Stimulated activated CD8-positive, alpha-beta memory T cell treated with anti-CD3 and anti-CD28 coated beads, Interleukin-4, amount 100 ng/mL, for 24 hours (primary cell): ENCODE measurements at regions not wholly inside any gene's neighbourhood (a gene's known extent, or its start where the extent isn't known, plus 50 kb on each side); places are given as distances from the start of the nearest gene placed in this dataset.
"Not testable (repeated sequence)": the region's sequence is repeated elsewhere in the genome, so short reads cannot be mapped to it uniquely, and the experiment has no call there.

Source experiments
- DNase-seq: peaks from one replicate; pipeline ENCODE4 v3.0.0-alpha.2; 2020; ENCODE audit warnings: low read depth

DNA sequence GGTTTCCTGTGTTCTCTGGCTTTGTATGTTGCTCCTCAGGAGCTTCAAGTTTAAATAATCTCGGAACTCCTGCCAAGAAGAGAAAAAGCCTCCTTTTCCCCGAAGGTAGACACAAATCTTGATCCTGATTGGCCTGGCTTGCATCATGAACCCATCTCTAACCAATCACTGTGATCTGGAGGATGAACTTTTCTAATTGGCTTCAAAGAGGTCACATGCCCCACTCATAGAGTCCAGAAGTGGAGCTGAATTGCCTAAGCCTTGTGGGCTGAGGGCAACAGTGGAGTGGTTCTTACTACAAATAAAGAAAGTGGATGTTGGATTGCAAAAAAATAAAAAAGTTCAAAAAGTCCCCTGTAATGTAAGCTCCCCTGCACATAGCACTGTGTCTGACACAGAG, 245.9 kb downstream of the MID1IP1 start:
- DNase-seq, result no peak

DNA sequence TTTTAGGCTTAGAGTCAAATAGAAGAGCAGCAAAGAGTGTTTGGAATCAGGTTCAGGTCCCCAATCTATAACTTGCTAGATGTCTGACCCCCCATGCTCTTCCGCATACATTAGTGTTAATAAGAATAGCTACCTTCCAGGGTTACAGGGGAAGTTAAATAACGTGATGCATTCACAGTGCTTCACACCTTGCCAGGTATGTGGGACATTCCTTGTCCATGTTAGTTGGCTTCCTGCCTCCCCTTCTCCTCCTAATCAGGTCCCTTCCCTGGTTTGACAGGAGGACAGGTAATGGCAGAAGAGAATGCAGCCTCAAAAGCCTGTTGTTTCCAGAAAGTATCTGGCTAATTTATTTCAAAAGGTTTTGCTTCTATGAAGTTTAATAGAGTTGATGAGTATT, 248.7 kb downstream of the MID1IP1 start:
- DNase-seq, result no peak

DNA sequence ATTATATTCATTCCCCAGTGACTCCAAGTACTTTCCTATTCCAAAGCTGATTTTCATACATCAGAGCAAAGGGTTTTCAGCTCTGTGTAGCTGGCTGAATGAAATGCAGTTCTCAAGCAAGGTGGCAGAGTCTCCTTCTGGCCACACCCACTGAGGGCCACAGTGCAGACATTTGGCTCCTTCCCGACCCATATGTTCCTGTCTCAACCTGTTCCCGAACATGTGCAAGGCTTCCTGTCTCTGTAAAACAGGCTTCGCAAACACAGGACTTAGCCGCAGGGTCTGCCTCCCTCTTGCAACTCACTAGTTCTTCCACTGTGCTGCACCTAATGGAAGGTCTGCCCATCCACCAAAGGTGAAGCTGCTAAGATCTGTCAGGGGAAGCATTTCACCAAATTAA, 249.2 kb downstream of the MID1IP1 start:
- DNase-seq, result no peak

DNA sequence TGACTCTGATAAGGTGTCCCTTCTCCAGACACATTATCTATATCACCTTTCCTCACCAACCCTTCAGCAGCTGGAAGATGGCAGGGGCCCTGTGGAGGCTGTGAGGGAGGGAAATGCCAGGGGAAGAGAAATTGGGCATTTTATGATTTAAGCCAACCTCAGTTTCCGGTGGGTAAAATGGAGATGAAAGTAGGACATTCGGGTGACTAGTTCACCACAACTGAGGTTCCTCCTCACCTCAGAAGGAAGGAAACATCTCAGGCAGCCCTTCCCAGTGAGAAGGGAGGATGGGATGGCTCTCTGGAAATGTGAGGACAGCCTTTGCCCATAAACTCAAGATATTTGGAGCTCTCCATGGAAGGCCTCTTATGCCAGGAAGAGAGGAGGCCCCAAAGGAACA, 251.5 kb downstream of the MID1IP1 start:
- no peak for DNase-seq

DNA sequence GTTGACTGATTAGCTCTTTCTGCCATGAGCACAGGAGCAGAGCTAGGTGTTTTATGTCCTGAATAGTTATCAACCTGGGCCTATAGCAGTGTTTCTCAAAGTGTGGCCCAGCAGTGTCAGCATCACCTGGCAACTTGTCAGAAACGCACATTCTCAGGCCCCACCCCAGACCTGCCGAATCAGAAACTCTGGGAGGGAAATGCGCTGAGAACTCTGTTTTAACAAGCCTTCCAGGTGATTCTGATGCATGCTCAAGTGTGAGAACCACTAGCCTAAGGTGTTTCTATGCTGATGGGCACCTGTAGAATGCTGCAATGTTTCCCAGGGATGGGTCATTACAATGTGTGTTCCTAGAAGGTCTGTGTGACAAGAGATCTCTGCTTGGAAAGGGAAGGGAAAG, 257.5 kb downstream of the MID1IP1 start:
- no peak for DNase-seq

DNA sequence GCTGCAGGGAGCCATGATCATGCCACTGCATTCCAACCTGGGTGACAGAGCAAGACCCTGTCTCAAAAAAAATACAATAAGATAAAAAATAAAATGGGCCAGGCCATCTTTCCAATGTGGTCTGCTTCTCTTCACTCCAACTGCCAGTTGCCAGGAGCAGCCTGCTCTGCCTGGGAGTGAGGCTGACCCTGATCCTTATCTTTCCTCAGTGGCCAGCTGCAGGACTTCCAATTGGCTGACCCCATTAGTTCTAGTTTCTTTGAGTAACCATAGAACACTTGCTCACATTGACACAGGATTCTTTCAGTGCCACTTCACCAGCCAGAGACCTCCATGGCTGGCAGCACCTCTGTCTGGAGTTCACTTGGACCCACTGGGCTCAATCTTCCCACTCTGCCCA, 258.6 kb downstream of the MID1IP1 start:
- DNase-seq, result no peak

DNA sequence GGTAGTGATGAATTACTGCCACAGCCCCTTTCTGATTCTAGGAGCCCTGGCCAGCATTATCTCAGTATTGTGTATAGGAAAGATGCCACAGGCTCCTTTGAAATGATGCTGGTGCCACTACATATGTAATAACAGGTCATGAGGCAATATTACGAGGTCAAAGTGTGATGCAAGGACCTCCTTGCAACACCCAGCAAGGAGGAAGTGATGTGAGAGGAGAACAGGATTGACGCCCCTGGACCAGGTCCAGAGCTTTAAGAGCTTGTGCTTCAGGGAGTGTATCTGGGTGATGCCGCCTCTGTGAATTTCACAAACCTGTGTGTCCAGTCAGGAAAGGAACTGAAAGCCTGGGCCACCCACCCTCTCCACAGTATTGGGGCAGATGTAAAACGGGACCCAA, 261.8 kb downstream of the MID1IP1 start:
- no peak for DNase-seq

DNA sequence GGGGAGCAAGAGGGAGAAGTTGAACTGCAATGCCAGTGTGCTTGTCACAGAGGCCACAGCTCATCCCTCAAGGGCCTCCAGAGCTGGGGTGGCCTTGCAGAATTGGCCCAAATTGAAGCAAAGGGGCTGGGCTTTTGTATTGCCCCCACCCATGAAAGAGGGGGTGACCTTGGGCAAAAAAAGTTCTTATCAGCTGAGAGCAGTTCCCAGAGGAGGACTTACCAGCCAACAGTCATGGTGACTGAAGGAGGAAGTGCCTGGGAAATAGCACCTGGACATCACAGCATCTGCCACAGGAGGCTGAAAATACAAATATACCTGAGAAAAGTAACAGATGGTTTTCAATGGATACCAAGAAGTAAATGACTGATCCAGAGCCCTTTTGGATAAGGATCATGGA, 262.4 kb downstream of the MID1IP1 start:
- DNase-seq, result no peak

DNA sequence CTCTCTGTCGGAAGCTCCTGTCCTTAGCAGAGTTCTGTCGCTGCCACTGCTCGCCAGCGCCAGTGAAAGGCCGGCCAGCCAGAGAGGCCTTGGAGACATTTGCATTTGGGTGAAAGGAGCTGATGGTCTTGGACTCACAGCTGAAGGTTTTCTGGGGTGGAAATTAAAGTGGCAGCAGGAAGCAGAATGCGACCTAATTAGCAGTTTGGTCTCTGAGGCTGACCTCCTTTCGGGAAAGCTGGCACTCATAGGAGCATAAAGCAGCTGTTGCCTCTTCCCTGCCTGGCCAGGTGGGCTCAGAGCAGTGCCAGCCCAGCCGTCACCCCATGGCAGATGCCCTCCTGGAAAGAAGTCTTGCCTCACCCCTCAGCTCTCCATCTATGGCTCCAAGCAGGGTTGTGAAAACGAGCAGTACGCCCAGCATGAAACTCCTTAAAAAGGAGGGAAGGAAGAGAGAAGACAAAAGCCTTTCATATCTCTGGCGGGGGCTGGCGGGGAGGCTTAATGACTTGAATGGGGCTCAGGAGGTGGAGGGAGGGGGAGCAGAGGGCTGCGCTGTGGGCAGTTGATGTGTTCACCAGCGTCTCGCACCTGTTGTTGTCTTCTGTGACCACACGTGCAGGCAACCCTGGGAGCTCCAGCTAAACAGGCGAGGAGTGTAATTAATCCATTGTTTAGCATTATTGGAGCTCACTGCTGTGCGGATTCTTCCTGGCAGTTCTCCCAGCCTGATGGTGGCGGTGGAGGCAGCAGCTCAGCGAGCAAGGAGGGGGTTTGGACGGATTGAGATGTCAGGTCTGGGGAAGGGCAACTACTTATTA, 264.0 kb downstream of the MID1IP1 start:
- no peak for DNase-seq

DNA sequence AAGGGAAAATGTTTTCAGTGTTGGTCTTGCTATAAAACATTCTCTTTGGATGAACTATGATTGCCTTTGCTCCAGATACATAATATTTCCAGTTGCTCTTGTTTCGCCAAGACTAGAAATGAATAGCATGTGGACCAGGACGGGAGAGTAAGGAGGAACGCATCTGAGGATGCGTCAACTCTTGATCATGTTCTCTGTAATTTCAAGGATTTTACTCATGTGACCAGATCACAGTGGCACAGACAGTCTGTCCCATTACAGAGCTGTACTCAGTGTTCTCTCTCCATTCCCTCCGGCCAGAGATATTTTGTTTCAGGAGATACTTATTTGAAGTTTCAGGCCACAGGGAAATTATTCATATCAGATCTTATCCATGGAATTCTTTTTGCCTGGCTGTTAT, 266.6 kb downstream of the MID1IP1 start:
- no peak for DNase-seq

DNA sequence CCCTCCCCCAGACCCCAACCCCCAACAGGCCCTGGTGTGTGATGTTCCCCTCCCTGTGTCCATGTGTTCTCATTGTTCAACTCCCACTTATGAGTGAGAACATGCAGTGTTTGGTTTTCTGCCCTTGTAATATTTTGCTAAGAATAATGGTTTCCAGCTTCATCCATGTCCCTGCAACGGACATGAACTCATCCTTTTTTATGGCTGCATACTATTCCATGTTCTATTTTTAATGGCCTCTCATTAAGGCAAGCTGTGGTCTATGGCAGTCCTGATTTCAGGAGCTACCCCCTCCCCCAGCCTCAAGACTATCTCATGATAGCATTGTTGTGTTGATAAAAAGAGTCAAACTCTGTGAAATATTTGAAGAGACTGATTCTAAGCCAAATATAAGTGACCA, 267.4 kb downstream of the MID1IP1 start:
- DNase-seq, result not testable (repeated sequence)

DNA sequence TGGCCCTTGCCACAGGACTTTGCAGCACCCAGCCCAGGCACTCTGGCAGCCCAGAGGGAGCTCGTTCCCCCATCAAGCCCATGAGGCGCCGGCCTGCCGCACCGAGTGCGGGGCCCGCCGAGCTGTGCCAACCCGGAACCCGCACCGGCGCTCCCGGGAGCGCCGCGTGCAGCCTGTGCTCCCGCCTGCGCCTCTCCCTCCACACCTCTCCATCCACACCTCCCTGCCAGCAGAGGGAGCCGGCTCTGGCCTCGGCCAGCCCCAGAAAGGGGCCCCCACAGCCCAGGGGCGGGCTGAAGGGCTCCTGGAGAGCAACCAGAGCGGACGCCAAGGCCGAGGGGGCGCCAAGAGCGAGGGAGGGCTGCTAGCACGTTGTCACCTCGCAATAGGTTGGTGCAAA, 268.8 kb downstream of the MID1IP1 start:
- no peak for DNase-seq

DNA sequence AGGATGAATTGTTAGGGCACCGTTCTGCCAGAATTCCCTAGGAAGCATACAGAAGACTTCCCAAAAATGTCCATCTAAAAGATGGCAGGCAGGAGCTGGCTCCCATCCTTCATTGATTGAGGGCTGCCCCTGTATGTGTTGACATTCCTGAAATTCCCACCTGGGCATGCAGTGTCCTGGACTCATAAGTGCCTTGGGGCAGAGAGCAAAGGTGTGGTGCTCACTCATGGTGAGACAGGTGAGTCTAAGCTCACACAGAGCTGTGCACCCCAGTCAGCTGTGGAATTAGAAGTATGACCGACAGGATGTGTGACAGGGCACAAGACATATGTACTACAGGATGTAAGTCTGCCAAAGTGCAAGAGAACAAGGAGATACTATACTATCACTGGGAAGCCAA, 271.9 kb downstream of the MID1IP1 start:
- no peak for DNase-seq

DNA sequence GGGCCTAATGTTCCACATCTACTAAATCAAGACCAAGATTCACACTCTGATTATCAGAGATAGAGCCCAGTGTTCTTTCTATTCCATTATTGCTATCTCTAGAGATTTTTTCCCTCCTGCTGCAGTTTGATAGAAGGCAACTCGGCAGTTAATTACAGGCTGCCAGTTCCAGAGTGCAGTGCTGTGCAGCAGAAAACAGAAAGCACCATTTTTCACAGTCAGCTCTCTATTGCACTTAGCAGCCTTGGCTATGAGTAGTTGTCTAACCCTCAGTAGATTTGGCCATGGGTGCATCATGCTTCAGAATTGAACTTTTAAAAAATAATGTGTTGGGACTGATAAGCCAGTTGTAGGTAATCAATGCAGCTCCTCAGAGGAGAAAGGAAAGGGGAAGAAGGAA, 295.3 kb downstream of the MID1IP1 start:
- no peak for DNase-seq

DNA sequence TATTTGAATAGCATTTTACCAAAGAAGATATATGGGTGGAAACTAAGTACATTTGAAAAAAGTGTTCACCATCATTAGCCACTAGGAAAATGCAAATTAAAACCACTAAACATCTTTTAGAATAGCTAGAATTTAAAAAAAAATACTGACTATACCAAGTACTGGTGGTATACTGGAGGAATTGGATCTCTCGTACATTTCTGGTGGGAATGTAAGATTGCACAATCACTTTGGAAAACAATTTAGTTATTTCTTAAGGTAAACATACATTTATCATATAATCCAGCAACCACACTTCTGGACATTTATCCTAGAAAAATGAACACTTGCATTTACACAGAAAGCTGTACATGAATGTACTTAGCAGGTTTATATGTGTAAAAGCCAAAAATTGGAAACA, 303.5 kb downstream of the MID1IP1 start:
- no peak for DNase-seq

DNA sequence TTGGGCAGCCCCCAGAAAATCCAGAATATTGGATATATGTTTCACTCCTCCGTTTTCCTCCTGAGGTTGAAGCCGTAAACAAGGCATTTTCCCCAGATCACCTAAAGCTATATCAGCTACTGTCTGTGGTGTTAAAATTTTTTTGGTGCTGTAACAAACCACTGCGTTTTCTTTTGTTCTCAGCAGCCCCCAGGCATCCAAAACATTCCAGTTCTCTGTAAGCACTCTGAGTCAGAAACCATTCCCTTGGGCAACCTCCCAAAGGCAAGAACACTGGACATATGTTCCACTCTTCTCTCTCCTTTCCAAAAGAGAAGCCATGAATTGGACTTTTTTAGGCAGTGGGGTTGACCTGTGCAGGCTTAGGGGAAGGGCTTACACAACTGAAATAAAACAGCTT, 310.9 kb downstream of the MID1IP1 start:
- DNase-seq, result no peak

DNA sequence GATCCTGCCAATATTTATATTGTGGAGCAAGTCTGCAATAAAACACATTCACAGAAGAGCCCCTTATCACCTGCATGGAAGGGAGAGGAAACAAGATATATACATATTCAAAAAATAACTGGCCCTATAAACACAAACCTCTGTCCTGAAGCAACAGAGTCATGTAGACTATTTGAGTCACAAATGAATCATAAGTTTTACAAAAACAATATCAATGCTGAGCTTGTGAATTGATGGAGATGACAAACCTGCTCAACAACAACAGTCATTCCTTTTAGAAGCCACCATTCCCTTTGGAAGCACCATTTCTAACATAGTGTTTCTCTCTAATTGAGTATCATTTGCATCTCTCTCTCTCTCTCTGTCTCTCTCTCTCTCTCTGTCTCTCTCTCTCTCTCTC, 313.9 kb downstream of the MID1IP1 start:
- no peak for DNase-seq

DNA sequence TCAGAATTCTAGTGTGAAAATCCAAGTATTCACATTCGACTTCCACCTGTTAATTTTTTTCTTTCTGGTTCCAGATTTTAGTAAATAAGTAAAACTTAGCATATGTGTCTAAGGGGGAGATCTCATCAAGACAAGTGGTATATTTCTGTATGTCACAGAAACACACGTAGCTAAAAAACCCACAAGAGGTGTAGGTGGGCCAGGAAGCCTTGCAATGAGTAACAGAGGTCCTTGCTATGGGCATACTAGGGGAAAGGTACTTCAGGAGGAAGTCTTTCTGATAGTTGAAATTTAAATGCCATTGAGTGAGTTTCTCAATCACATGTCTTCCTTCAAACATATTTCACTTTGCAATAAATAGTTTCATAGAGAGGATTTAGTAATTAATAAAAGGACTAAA, 315.8 kb downstream of the MID1IP1 start:
- no peak for DNase-seq

DNA sequence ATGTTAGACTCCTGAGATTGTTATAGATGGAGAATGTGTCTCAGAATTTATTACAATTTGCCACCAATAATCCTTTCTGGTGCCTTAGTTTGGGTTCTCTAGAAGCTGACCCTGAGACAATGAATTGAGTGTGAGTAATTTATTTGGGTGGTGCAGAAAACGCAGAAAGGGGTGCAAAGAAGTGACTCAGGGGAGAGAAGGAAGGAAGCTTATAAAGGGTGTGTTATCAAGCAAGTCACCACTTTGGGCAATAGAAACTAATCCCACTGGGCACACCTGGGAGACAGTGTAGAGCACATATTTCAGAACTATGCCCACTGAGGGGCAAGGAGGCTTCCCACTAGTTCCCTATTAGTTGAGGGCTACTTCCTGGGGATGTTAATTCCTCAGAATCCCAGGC, 320.6 kb downstream of the MID1IP1 start:
- DNase-seq, result no peak

DNA sequence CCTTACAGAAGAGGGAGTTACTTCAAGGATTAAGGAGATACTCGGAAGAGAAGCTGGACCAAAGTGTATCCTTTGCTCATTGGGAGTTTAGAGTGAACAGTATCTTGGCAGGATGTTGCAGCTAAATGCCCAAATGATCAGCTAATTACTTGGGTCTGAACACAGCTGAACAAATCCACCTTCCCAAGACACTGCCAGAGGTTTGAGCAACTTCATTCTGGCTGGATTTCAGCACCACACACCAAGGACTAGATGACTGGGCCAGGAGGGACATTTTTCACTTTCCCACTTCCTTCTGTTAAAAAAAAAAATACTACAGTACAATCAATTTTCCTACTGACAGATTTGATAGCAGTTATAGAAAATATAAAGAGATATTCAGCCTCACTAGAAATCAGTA, 324.6 kb downstream of the MID1IP1 start:
- DNase-seq, result no peak

DNA sequence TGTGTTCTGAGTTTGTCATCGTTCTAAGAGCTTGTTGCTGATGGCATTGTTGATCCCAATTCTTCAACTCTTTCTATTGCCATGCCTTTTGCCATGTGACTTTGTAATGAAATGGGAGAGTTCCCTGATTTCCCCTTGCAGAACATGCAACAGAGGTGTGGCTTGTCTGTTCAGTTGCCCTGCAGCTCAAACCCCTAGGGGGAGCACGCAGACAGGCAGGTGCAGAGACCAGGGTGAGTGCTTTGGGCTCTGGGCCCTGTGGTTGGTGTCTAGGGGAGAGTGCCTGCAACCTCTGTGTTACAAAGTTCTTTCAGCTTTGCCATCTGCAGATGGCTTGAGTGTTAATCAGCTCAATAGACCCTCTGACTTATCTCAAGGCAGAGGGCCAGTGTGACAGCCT, 332.7 kb downstream of the MID1IP1 start:
- no peak for DNase-seq

DNA sequence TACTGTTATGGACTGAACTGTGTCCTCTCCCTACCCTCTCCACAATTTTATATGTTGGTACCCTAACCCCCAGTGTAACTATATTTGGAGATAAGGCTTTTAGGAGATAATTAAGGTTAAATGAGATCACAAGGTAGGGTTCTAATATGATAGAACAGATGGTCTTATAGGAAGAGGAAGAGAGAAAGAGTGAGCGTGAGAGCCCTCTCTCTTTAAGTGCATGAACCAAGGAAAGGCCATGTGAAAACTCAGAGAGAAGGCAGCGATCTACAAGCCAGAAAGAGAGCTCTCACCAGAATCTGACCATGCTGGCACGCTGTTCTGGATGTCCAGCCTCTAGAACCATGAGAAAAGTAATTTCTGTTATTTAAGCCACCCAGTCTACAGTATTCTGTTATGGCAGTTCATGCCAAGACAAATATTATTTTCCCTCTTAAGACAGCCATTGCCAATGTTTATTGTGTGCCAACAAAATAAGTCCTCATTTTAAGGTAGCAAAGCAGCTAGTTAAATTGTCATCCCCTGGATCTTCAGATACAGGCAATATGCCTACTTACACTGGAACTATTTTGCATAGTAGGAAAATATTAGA, 336.2 kb downstream of the MID1IP1 start:
- no peak for DNase-seq

DNA sequence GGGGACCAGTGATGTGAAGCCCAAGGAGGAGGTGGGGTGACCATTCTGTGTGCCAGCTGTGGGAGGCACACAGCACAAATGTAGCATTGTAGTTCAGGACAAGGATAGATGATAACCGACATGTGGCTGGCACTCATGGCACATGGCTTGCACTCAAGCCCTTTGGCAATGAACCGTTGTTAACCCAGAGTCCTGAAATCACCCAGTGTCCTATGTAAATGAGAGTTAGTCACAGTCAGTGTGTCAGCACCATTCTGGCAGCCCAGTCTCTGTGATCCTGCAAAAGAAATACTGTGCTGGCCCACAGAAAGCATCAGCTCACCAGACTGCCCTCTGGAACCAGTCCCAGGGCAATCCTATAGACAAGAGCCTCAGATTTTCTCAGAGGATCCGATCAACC, 339.3 kb downstream of the MID1IP1 start:
- no peak for DNase-seq

DNA sequence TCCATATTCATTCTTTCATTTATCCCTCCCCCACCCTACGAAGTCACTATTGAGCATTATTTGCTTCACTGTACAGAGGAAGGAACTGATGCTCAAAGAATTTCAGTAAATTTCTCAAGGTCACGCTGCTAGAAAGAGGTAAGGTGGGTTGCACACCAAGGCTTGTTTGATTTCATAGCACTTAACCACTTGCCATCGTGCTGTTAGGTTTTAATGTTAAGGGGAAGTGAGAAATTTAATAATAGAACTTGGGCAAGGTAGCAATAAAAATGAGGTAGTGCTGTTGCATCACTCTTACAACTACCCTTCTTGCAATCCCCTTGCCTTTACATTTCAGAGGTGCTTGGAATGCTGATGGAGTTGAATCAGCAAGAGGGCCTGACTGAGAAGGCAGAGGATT, 343.1 kb downstream of the MID1IP1 start:
- no peak for DNase-seq
